WTC11 (cell line): ENCODE measurements at regions not wholly inside any gene's neighbourhood (a gene's known extent, or its start where the extent isn't known, plus 50 kb on each side); places are given as distances from the start of the nearest gene placed in this dataset.

ENCODE experiments used
- ATAC-seq: fragments of 200-7000 bp; cut with Tn5 transposase; 2 replicates; pipeline ENCODE4 v1.10.0; 2021; ENCODE audit warnings: mild to moderate bottlenecking, moderate library complexity
- CTCF ChIA-PET: fragments of 300-600 bp; sonication (Branson Sonifier 250); formaldehyde crosslinking; loops from one replicate; lab custom pipeline; 2021; ENCODE audit warnings: antibody characterized with exemption; lab: Charles Lee
- POLR2A ChIA-PET: fragments of 350-600 bp; sonication (Branson Sonifier 250); formaldehyde crosslinking; loops from one replicate; lab custom pipeline; 2021; ENCODE audit warnings: antibody characterized with exemption; lab: Charles Lee
- DNase-seq: peaks from one replicate; pipeline ENCODE4 v3.0.0; 2021; ENCODE audit warnings: low spot score
- H3K27ac Mint-ChIP-seq: 2 replicates; pipeline ENCODE4 v1.8.0; 2021; ENCODE audit warnings: mixed read lengths
- H3K27me3 Mint-ChIP-seq: 2 replicates; pipeline ENCODE4 v1.8.0; 2021; ENCODE audit warnings: low read depth, mild to moderate bottlenecking, moderate library complexity, mixed read lengths
- H3K36me3 Mint-ChIP-seq: 2 replicates; pipeline ENCODE4 v1.8.0; 2021; ENCODE audit warnings: mixed read lengths
- H3K4me1 Mint-ChIP-seq: 2 replicates; pipeline ENCODE4 v1.8.0; 2022; ENCODE audit warnings: mixed read lengths
- H3K4me3 Mint-ChIP-seq: 2 replicates; pipeline ENCODE4 v1.8.0; 2021; ENCODE audit warnings: mild to moderate bottlenecking, moderate library complexity, mixed read lengths
- H3K9me3 Mint-ChIP-seq: 2 replicates; pipeline ENCODE4 v1.8.0; 2021; ENCODE audit warnings: mixed read lengths
- CREM ChIP-seq: sonication (generic); formaldehyde crosslinking; IDR thresholded peaks from 2 replicates; pipeline ENCODE4 v1.8.1; 2022; ENCODE audit warnings: mild to moderate bottlenecking, missing genetic modification reagents, moderate library complexity
- E2F1 ChIP-seq: sonication (generic); formaldehyde crosslinking; IDR thresholded peaks from 2 replicates; pipeline ENCODE4 v1.8.0; 2022; ENCODE audit warnings: mild to moderate bottlenecking, missing genetic modification reagents
- E2F4 ChIP-seq: sonication (generic); formaldehyde crosslinking; IDR thresholded peaks from 2 replicates; pipeline ENCODE4 v1.8.1; 2022; ENCODE audit warnings: low read depth, mild to moderate bottlenecking, moderate library complexity, missing genetic modification reagents, borderline replicate concordance
- ELF4 ChIP-seq: sonication (generic); formaldehyde crosslinking; IDR thresholded peaks from 2 replicates; pipeline ENCODE4 v1.8.1; 2022; ENCODE audit warnings: low read depth, mild to moderate bottlenecking, moderate library complexity, missing genetic modification reagents
- FOXP4 ChIP-seq: sonication (generic); formaldehyde crosslinking; IDR thresholded peaks from 2 replicates; pipeline ENCODE4 v1.8.0; 2022; ENCODE audit warnings: mild to moderate bottlenecking, missing genetic modification reagents
- GTF2I ChIP-seq: fragments of 250-450 bp; sonication (Bioruptor Pico); conservative IDR thresholded peaks from 2 replicates; pipeline ENCODE4 v1.4.0; 2021; ENCODE audit warnings: mild to moderate bottlenecking
- HMGXB4 ChIP-seq: sonication (generic); formaldehyde crosslinking; IDR thresholded peaks from 2 replicates; pipeline ENCODE4 v1.8.1; 2023; ENCODE audit warnings: mild to moderate bottlenecking, moderate library complexity, missing genetic modification reagents
- JUN ChIP-seq: sonication (generic); formaldehyde crosslinking; IDR thresholded peaks from 2 replicates; pipeline ENCODE4 v1.8.0; 2023; ENCODE audit warnings: mild to moderate bottlenecking, missing genetic modification reagents
- NFYB ChIP-seq: sonication (generic); formaldehyde crosslinking; conservative IDR thresholded peaks from 2 replicates; pipeline ENCODE4 v1.8.0; 2022; ENCODE audit warnings: low read depth, missing genetic modification reagents
- PRRX2 ChIP-seq: fragments of 250-450 bp; sonication (Bioruptor Pico); IDR thresholded peaks from 2 replicates; pipeline ENCODE4 v1.8.0; 2021; ENCODE audit warnings: mild to moderate bottlenecking
- SMAD4 ChIP-seq: sonication (generic); formaldehyde crosslinking; IDR thresholded peaks from 2 replicates; pipeline ENCODE4 v1.8.0; 2022; ENCODE audit warnings: mild to moderate bottlenecking, missing genetic modification reagents
- ZBTB21 ChIP-seq: sonication (generic); formaldehyde crosslinking; IDR thresholded peaks from 2 replicates; pipeline ENCODE4 v1.8.1; 2023; ENCODE audit warnings: mild to moderate bottlenecking, missing genetic modification reagents, borderline replicate concordance
- ZNF425 ChIP-seq: fragments of 250-450 bp; sonication (Bioruptor Pico); conservative IDR thresholded peaks from 2 replicates; pipeline ENCODE4 v1.9.0; 2021; ENCODE audit warnings: mild to moderate bottlenecking
- ZNF512 ChIP-seq: sonication (generic); formaldehyde crosslinking; IDR thresholded peaks from 2 replicates; pipeline ENCODE4 v1.8.1; 2022; ENCODE audit warnings: missing genetic modification reagents, borderline replicate concordance
- TF ChIP-seq, protein P1 (sequence below): sonication (generic); formaldehyde crosslinking; IDR thresholded peaks from 2 replicates; pipeline ENCODE4 v1.8.0; 2023; ENCODE audit warnings: mild to moderate bottlenecking, missing genetic modification reagents
- TF ChIP-seq, protein P2 (sequence below): sonication (generic); formaldehyde crosslinking; IDR thresholded peaks from 2 replicates; pipeline ENCODE4 v1.8.0; 2023; ENCODE audit warnings: missing genetic modification reagents
- TF ChIP-seq, protein P3 (sequence below): sonication (generic); formaldehyde crosslinking; IDR thresholded peaks from 2 replicates; pipeline ENCODE4 v1.8.1; 2023; ENCODE audit warnings: mild to moderate bottlenecking, missing genetic modification reagents

- TF ChIP-seq ZNF425: no peak
- TF ChIP-seq E2F1 (CRISPR knock-in tag): no peak
- no peak for TF ChIP-seq PRRX2 (CRISPR knock-in tag)
- no peak for TF ChIP-seq ZBTB21 (CRISPR knock-in tag)
- no peak for TF ChIP-seq CREM (CRISPR knock-in tag)
- no peak for TF ChIP-seq HMGXB4 (CRISPR knock-in tag)
- TF ChIP-seq, all 79 proteins: peak for 0
Measured at GRCh38 chr2:147665105-147665504, 179.7 kb upstream of the ACVR2A start (continued).

GRCh38 chr2:147663962-147664361 is 180.9 kb upstream of the ACVR2A start:
- POLR2A ChIA-PET: no interaction called here
- ATAC-seq (no peak), DNase-seq (no peak)
- Mint-ChIP-seq H3K27ac (no peak overlapping the region), H3K9me3 (0 out of 2 replicates have a peak, but pooled peaks cover under 1% of the 10 kb centered on the region), H3K4me1 (no peaks in the 10 kb centered on the region), H3K27me3 (no peaks in the 10 kb centered on the region), H3K4me3 (no peak overlapping the region), H3K36me3 (no peaks in the 10 kb centered on the region)
- CTCF ChIA-PET: no interaction called here
- TF ChIP-seq E2F4 (CRISPR knock-in tag) (no peak), SMAD4 (no peak), NFYB (CRISPR knock-in tag) (no peak), FOXP4 (CRISPR knock-in tag) (no peak), GTF2I (CRISPR knock-in tag) (no peak), E2F1 (CRISPR knock-in tag) (no peak), ELF4 (CRISPR knock-in tag) (no peak), ZNF512 (CRISPR knock-in tag) (no peak), JUN (CRISPR knock-in tag) (no peak)
- TF ChIP-seq, protein P1, sequence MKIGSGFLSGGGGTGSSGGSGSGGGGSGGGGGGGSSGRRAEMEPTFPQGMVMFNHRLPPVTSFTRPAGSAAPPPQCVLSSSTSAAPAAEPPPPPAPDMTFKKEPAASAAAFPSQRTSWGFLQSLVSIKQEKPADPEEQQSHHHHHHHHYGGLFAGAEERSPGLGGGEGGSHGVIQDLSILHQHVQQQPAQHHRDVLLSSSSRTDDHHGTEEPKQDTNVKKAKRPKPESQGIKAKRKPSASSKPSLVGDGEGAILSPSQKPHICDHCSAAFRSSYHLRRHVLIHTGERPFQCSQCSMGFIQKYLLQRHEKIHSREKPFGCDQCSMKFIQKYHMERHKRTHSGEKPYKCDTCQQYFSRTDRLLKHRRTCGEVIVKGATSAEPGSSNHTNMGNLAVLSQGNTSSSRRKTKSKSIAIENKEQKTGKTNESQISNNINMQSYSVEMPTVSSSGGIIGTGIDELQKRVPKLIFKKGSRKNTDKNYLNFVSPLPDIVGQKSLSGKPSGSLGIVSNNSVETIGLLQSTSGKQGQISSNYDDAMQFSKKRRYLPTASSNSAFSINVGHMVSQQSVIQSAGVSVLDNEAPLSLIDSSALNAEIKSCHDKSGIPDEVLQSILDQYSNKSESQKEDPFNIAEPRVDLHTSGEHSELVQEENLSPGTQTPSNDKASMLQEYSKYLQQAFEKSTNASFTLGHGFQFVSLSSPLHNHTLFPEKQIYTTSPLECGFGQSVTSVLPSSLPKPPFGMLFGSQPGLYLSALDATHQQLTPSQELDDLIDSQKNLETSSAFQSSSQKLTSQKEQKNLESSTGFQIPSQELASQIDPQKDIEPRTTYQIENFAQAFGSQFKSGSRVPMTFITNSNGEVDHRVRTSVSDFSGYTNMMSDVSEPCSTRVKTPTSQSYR (CRISPR knock-in tag): no peak
- TF ChIP-seq, protein P2, sequence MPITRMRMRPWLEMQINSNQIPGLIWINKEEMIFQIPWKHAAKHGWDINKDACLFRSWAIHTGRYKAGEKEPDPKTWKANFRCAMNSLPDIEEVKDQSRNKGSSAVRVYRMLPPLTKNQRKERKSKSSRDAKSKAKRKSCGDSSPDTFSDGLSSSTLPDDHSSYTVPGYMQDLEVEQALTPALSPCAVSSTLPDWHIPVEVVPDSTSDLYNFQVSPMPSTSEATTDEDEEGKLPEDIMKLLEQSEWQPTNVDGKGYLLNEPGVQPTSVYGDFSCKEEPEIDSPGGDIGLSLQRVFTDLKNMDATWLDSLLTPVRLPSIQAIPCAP (CRISPR knock-in tag): no peak
- TF ChIP-seq, protein P3, sequence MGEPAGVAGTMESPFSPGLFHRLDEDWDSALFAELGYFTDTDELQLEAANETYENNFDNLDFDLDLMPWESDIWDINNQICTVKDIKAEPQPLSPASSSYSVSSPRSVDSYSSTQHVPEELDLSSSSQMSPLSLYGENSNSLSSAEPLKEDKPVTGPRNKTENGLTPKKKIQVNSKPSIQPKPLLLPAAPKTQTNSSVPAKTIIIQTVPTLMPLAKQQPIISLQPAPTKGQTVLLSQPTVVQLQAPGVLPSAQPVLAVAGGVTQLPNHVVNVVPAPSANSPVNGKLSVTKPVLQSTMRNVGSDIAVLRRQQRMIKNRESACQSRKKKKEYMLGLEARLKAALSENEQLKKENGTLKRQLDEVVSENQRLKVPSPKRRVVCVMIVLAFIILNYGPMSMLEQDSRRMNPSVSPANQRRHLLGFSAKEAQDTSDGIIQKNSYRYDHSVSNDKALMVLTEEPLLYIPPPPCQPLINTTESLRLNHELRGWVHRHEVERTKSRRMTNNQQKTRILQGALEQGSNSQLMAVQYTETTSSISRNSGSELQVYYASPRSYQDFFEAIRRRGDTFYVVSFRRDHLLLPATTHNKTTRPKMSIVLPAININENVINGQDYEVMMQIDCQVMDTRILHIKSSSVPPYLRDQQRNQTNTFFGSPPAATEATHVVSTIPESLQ: no peak
